Osteocyte (in vitro differentiated cells): ENCODE measurements at regions not wholly inside any gene's neighbourhood (a gene's known extent, or its start where the extent isn't known, plus 50 kb on each side); places are given as distances from the start of the nearest gene placed in this dataset.

Experiments used
- DNase-seq: peaks from one replicate; pipeline ENCODE4 v3.0.0; 2021; ENCODE audit warnings: mixed read lengths; ENCODE audit not compliant: unreplicated experiment; ENCODE audit errors: extremely low spot score
- H3K27ac Mint-ChIP-seq: one replicate; pipeline ENCODE4 v1.8.0; 2021; ENCODE audit warnings: mild to moderate bottlenecking, mixed read lengths; ENCODE audit not compliant: unreplicated experiment
- H3K27me3 Mint-ChIP-seq: one replicate; pipeline ENCODE4 v1.8.0; 2021; ENCODE audit warnings: mixed read lengths; ENCODE audit not compliant: unreplicated experiment
- H3K36me3 Mint-ChIP-seq: one replicate; pipeline ENCODE4 v1.8.0; 2021; ENCODE audit warnings: mixed read lengths; ENCODE audit not compliant: unreplicated experiment
- H3K4me1 Mint-ChIP-seq: one replicate; pipeline ENCODE4 v1.8.0; 2021; ENCODE audit warnings: mixed read lengths; ENCODE audit not compliant: unreplicated experiment
- H3K4me3 Mint-ChIP-seq: one replicate; pipeline ENCODE4 v1.8.0; 2021; ENCODE audit warnings: mild to moderate bottlenecking, moderate library complexity, mixed read lengths; ENCODE audit not compliant: unreplicated experiment
- H3K9me3 Mint-ChIP-seq: one replicate; pipeline ENCODE4 v1.8.0; 2021; ENCODE audit warnings: mixed read lengths; ENCODE audit not compliant: unreplicated experiment
- CTCF ChIP-seq: fragments of 200-600 bp; sonication (generic); IDR thresholded peaks from 2 replicates; pipeline ENCODE4 v1.5.0; 2021; ENCODE audit warnings: antibody characterized with exemption, mild to moderate bottlenecking, moderate library complexity

- no peak overlapping the region for H3K4me3 Mint-ChIP-seq
- peaks cover 13% of the 10 kb centered on the region for H3K9me3 Mint-ChIP-seq
- H3K27me3 Mint-ChIP-seq = no peaks in the 10 kb centered on the region
- no peaks in the 10 kb centered on the region for H3K36me3 Mint-ChIP-seq
- H3K27ac Mint-ChIP-seq = no peak overlapping the region
- TF ChIP-seq CTCF = no peak
- DNase-seq = no peak
- no peaks in the 10 kb centered on the region for H3K4me1 Mint-ChIP-seq
These were observed 65.4 kb downstream of the DRD1 start for GRCh38 chr5:175378444-175379028.

- peaks cover 13% of the 10 kb centered on the region for H3K9me3 Mint-ChIP-seq
- H3K4me3 Mint-ChIP-seq = no peak overlapping the region
- no peaks in the 10 kb centered on the region for H3K27me3 Mint-ChIP-seq
- H3K27ac Mint-ChIP-seq = no peak overlapping the region
- TF ChIP-seq CTCF = no peak
- no peak for DNase-seq
- H3K36me3 Mint-ChIP-seq = no peaks in the 10 kb centered on the region
- no peaks in the 10 kb centered on the region for H3K4me1 Mint-ChIP-seq
These were observed 66.2 kb downstream of the DRD1 start for GRCh38 chr5:175377816-175378215.

- Mint-ChIP-seq H3K4me1 (no peaks in the 10 kb centered on the region), H3K36me3 (no peaks in the 10 kb centered on the region), H3K27ac (no peak overlapping the region), H3K27me3 (no peaks in the 10 kb centered on the region), H3K4me3 (no peak overlapping the region), H3K9me3 (peaks cover 12% of the 10 kb centered on the region)
- no peak for TF ChIP-seq CTCF
- DNase-seq = no peak
These were observed 69.7 kb downstream of the DRD1 start for GRCh38 chr5:175374166-175374875.

- Mint-ChIP-seq H3K4me3 (no peak overlapping the region), H3K27me3 (no peaks in the 10 kb centered on the region), H3K4me1 (no peaks in the 10 kb centered on the region), H3K27ac (no peak overlapping the region), H3K9me3 (no peaks in the 10 kb centered on the region), H3K36me3 (no peaks in the 10 kb centered on the region)
- no peak for DNase-seq
- no peak for TF ChIP-seq CTCF
These were observed 78.1 kb downstream of the DRD1 start for GRCh38 chr5:175365866-175366265.

GRCh38 chr5:175363300-175363699 is 80.7 kb downstream of the DRD1 start:
- H3K4me3 Mint-ChIP-seq = no peak overlapping the region
- no peak for TF ChIP-seq CTCF
- H3K4me1 Mint-ChIP-seq = no peaks in the 10 kb centered on the region
- H3K36me3 Mint-ChIP-seq = no peaks in the 10 kb centered on the region
- no peak for DNase-seq
- H3K9me3 Mint-ChIP-seq = no peaks in the 10 kb centered on the region
- no peak overlapping the region for H3K27ac Mint-ChIP-seq
- H3K27me3 Mint-ChIP-seq = no peaks in the 10 kb centered on the region
